Stimulated activated CD4-positive, alpha-beta T cell treated with anti-CD3 and anti-CD28 coated beads, Interleukin-15, amount 100 ng/mL, for 48 hours (primary cell): ENCODE measurements at regions not wholly inside any gene's neighbourhood (a gene's known extent, or its start where the extent isn't known, plus 50 kb on each side); places are given as distances from the start of the nearest gene placed in this dataset.

Source experiments
- DNase-seq, 2 donors: peaks; one replicate each; pipeline ENCODE4 v3.0.0-alpha.2; 2020; ENCODE audit warnings: low read depth in 2 of 2

DNA sequence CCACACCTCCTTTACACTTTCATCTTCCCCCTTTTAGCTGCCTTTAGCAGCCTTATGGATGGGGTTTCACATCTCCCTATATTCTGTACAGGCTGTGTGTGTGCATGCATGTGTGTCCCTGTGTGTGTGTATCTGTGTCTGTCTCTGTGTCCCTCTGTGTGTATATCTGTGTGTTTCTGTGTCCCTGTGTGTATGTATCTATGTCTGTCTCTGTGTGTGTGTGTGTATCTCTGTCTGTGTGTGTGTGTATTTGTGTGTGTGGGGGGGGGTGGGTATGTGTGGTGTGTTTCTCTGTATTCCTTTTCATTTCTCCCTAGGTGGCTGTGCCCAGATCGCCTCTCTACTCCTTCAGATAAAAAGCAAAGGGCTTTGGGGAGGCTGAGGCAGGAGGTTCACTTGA lies 52.2 kb upstream of the CD83 start:
- no peak for DNase-seq

DNA sequence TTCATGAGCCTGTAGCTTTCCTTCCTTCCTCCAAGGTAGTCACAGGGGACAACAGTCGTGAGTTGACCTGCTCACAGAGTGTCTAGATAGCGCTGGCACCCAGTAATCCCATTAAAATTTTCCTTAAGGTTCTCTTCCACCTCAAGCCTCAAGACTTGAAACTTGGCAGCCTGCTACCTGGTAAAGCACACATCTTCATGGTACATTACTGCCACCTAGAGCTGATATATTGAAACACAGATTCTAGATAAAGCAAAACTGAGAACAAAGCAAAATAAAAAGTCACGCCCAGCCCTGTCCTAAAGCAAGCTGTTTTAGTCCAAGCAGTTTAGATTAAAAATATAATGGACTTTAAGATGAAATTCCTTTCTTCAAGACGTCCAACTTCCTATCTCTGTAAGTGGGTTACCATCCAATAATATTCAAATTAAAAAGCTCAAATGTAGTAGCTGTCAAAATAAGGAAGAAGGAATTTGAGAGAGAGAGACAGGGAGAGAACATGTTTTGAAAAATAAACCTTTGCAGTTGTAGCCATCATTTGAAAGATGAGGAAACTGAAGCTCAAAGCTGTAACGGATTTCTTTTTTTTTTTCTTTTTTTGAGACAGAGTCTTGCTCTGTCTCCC lies 50.7 kb upstream of the CD83 start:
- DNase-seq = no peak

DNA sequence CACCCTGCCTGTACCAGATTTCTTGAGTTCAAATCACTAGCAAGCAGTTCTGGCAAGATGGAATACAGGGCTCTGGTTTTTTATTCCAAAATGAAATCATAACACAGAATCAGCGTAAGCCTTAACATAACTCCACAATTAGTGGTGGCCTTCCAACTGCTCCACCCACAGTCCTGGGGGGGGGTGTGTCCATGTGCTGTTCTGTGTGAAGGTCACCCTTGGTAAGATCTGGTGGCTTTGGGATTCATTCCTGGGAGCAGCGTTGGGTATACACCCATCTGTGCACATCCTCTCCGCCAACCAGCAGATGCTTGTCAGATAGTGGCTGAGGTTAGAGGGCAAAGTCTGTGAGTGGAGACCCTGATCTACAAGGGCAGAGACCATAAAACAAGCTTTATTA lies 49.9 kb upstream of the CD83 start:
- no peak for DNase-seq
